Kidney epithelial cell (primary cell): ENCODE measurements at regions not wholly inside any gene's neighbourhood (a gene's known extent, or its start where the extent isn't known, plus 50 kb on each side); places are given as distances from the start of the nearest gene placed in this dataset.
"Not testable (repeated sequence)": the region's sequence is repeated elsewhere in the genome, so short reads cannot be mapped to it uniquely, and the experiment has no call there.

Source experiments
- DNase-seq: peaks from one replicate; pipeline ENCODE4 v3.0.0-alpha.2; 2010; ENCODE audit warnings: low read depth
- H3K27me3 ChIP-seq: 2 replicates; pipeline ENCODE4 v1.6.0; 2011; ENCODE audit warnings: low read length; ENCODE audit not compliant: control insufficient read depth, insufficient read depth
- H3K36me3 ChIP-seq: 2 replicates; pipeline ENCODE4 v1.5.1; 2011; ENCODE audit warnings: low read length; ENCODE audit not compliant: control insufficient read depth, insufficient read depth
- H3K4me3 ChIP-seq: 2 replicates; pipeline ENCODE4 v1.5.1; 2011; ENCODE audit warnings: low read depth, mild to moderate bottlenecking, control low read depth, low read length
- CTCF ChIP-seq: IDR thresholded peaks from 2 replicates; pipeline ENCODE4 v1.5.1; 2011; ENCODE audit warnings: mild to moderate bottlenecking, moderate library complexity, low read length, control low read depth, inconsistent platforms; ENCODE audit not compliant: insufficient read depth, poor library complexity, severe bottlenecking

DNA sequence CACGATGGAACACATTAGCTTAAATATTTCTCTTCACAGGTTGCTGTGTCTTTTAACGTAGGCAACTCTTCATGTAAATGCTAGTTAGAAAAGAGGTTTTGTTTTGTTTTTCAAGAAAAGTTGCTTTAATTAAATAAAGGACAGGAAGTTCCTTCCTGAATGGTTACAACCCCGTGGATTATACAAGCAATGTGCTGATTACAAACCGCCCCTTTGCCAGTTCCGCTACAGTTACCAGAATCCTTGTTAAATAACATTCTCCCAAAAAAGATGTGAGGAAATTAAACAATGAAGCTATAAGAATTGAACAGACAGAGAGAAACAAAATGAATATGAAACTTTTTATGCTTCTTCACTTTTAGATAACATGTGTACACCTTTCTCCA, 75.1 kb downstream of the LYZL2 start:
- DNase-seq = no peak
- H3K4me3 ChIP-seq = no peak overlapping the region
- H3K27me3 ChIP-seq = no peaks in the 10 kb centered on the region
- H3K36me3 ChIP-seq = no peaks in the 10 kb centered on the region
- no peak for TF ChIP-seq CTCF

- TF ChIP-seq CTCF = no peak
- Histone ChIP-seq H3K36me3 (no peaks in the 10 kb centered on the region), H3K4me3 (no peak overlapping the region), H3K27me3 (no peaks in the 10 kb centered on the region)
- no peak for DNase-seq
These were observed 75.7 kb downstream of the LYZL2 start for GRCh38 chr10:30553626-30554439.

GRCh38 chr10:30553018-30553625, 76.4 kb downstream of the LYZL2 start:
- H3K4me3 ChIP-seq = no peak overlapping the region
- H3K27me3 ChIP-seq = no peaks in the 10 kb centered on the region
- no peaks in the 10 kb centered on the region for H3K36me3 ChIP-seq
- no peak for TF ChIP-seq CTCF
- DNase-seq = no peak

DNA sequence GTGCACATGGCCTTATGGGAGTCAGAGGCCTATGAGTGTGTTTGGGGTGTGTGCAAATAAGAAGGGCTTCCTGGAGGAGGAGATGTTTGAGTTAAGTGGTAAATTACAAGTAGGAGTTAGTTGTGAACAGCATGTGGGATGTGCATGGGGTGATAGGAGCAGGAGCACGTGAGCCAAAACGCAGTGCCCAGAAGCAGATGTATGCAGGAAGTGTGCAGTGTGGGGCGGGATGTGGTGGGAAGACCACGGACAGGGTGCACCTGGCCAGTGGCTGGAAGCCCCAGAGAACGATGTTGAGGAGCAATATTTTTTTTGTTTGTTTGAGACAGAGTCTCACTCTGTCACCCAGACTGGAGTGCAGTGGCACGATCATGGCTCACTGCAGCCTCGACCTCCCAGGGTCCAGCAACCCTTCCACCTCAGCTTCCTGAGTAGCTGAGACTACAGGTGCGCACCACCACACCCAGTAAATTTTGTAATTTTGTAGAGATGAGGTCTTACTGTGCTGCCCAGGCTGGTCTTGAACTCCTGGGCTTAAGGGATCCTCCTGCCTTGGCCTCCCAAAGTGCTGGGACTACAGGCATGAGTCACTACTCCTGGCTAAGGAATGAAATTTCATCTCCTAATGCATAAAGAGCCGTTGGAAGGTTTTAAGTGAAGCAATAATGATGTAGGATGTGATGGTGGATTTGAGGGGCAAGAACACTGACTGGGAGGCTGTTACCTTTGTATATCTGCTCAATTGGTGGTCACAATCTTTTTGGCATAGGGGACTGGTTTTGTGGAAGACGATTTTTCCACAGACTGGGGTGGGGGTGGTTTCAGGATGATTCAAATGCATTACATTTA, 78.4 kb downstream of the LYZL2 start:
- H3K27me3 ChIP-seq = no peaks in the 10 kb centered on the region
- no peak for TF ChIP-seq CTCF
- no peak for DNase-seq
- no peaks in the 10 kb centered on the region for H3K36me3 ChIP-seq
- H3K4me3 ChIP-seq = no peak overlapping the region

DNA sequence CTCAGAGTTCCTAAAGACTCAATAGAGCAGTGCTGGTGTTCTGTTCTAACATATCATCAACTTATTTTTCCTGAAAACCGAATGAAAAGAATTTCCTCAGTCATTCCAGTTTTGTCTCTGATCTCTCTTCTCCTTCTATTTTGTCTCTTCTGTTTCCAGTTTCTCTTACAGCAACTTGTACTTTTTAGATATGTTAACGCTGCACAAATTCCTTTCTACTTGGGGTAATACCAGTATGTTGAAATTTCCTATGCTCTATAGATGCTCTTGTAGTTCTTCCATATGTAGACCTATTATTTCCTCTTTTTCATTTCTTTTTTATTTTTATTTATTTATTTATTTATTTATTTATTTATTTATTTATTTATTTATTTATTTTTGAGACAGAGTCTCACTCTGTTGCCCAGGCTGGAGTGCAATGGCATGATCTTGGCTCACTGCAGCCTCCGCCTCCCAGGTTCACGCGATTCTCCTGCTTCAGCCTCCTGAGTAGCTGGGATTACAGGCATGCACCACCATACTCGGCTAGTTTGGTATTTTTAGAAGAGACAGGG, 80.3 kb downstream of the LYZL2 start:
- not testable (repeated sequence) for H3K4me3 ChIP-seq, H3K36me3 ChIP-seq, DNase-seq, H3K27me3 ChIP-seq

DNA sequence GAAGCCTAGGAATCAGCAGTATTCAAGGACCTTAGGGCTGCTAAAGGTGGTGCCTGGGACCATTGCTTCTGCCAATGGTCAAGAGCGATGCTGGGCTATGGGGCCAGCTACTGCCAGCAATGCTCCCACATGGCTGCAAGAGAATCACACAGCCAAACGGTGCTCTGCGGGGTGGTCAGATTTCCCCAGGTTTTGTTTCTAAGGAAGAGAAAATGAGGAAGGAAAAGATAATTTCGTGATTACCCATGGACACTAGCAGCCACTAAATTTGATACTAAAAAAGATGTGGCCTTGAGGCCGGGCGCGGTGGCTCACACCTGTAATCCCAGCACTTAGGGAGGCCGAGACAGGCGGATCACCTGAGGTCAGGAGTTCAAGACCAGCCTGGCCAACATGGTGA, 83.0 kb downstream of the LYZL2 start:
- H3K27me3 ChIP-seq = peaks cover 2% of the 10 kb centered on the region
- H3K4me3 ChIP-seq = no peak overlapping the region
- H3K36me3 ChIP-seq = no peaks in the 10 kb centered on the region
- no peak for DNase-seq
- no peak for TF ChIP-seq CTCF
